EH (cell line): ENCODE measurements at regions not wholly inside any gene's neighbourhood (a gene's known extent, or its start where the extent isn't known, plus 50 kb on each side); places are given as distances from the start of the nearest gene placed in this dataset.

Experiments
- DNase-seq: peaks from one replicate; pipeline ENCODE4 v3.0.0-alpha.2; 2015; ENCODE audit warnings: low read depth

DNA sequence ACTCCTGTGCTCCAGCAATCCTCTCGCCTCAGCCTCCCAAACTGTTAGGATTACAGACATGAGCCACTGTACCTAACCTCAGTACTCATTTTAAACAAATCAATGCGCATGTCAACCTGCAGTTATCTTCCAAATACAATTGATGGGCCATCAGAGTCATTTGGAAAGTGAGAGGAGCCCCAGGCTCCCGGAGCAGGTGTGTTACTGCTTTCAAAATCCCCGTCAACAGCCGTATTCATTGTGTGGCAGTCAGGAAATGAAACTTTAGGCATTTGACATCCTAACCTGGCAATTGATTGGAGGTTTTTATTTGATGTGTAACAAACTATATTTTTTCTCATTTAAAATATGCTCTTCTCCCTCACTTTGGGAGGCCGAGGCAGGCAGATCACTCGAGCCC, 623.6 kb upstream of the TENM3 start:
- no peak for DNase-seq

DNA sequence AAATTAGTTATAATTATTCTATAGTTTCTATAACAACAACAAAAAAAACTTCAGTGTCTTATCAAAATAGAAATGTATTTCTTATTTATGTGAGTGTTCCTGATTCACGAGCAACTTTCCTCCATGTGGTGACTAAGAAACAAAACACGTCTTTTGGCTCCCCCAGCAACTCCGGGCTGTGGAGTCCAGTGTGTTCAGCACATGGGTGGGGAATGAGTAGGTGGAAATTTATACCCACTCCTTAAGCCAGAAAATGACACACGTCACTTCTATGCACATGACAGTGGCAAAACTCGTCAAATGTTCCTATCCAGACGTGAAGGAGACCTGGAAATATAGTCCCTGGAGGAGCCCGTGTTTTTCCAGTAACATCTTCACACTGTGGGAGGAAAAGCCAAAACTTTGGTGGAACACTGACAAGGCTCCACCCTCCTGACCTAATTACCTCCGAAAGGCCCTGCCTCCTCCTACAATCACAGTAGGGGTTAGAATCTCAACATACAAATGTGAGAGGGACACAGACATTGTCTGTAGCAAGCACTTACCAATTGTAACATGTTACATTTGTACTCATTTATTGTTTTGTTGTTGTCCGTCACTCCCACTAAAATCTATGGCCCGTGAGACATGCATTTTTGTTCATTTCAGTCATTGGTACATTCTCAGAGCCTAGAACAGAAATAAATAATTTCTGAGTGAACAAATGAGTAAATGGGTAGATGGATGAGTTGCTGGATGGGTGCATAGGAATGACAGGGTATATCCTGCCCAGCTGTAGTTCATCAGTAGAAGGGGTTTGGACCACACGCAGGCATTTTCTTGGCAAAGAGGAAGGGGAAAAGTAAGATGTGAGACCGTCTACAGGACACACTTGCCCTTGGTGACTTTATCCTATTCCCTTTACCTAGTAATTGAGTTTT, 605.8 kb upstream of the TENM3 start:
- peak; percentile 9 for DNase-seq

DNA sequence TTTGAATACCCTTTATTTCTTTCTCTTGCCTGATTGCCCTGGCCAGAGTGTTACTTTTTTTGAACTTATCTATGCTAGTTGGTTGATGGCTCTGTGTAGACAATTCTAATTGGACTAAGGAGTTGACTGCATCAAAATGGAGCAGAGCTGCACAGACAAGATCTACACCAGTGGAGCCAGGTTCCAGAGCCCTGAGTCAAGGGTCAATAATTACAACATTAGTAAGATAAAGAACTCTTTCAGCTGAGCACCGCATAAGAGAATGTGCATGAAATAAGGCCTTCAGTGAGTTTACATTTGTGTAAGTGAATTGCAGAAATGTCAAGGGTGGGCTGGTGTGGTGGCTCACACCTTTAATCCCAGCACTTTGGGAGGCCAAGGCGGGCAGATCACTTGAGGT, 599.7 kb upstream of the TENM3 start:
- DNase-seq = no peak

DNA sequence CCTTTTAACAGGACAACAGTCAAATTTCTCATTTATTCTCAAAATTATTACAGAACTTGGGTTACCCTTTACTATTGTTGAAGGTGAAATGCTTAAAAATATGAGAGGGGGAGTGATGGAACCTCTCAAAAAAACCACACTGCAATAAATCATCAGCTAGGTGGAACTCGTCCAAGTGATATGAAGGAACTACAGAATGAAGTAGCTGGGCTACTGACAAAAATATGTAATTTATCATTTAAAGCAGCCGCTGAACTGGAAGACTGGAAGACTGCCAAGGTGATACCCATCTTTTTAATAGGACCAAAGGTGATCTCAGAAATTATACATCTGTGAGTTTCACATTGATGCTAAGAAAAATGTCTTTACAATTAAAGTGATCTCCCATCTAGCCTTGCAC, 597.7 kb upstream of the TENM3 start:
- no peak for DNase-seq

DNA sequence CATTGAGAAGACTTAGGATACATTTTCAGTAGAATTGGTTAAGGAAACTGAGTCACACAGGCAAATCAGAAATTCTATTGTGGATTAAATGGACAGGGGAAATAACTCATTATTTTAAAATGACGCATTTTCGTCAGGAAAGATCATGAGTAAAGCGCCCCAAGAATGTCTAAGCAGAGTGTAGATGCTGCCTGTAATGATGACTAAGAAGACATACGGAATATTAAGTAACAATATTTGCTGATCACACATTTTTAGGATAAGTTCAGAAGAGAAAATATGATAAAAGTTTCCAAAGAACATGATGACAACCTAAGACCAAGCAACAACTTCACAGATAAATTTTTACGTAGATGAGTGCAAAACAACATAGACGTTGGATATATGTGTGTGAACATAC, 596.3 kb upstream of the TENM3 start:
- peak; percentile 55 for DNase-seq

DNA sequence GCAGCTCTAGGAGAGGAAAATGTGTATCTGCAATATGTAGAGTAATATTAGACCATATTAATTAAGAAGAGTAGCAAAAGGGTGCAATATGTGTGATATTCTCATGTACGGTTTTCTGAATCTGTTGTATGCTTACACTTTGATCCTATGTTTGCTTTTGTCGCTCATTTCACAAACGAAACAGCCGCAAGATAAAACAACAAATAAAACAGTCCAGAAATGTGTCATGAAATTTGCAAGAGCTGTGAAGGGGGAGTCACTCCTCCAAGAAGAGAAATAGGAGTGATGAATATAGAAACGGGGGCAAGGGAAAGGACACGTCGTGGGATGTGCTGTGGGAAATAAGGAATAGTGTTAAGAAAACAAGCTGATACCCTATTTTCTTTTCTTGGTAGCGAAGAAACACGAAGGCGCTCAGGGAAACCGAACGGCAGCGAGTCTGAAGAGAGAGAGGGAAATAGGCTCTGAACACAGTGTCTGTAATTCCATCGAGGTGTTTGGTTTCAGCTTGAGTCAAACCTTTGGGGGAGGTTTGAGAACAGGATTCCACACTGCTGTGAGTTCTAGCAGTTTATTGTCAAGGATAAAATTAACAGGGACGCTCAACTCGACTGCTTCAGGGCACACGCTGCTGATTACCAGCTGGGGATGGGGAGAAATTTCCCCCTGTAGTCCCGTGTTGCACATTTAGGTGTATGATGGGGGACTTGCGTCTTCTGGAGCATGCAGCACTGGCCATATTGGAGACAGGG, 595.6 kb upstream of the TENM3 start:
- DNase-seq = peak; percentile 58

DNA sequence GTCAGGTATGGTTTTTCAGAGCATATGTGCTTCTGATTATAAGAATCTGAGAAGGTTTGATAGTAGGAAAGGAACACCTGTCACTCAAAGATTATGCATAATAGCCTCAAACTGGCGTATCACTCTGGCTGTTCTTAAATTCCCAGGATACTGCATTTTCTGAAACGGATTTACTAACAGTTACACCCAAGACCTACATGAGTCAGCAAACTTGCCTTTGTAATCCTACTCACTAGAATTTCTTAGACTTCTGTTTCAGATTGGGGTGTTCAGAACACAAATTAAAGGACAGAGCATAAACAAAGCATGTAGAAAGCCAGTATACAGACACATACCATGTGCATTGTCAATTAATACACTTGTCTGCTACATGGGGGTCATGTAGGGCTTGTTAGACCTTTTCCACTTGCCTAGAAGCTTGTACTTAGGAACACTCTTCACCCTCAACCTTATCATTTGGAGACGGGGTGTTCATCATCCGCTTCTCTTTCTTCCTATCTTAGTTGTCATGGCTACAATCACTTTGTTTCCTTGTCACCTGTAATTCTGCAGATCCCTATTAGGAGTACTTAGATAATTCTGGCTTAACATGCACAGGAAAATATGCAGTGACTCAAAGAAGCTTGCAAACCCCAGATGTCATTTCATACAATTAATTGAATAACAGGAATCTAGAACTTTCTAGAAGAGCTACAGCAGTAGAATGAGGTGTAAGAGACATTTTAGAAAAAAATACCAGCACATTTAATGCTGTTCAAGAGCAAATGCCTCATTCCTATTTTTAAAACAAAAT, 593.0 kb upstream of the TENM3 start:
- no peak for DNase-seq

DNA sequence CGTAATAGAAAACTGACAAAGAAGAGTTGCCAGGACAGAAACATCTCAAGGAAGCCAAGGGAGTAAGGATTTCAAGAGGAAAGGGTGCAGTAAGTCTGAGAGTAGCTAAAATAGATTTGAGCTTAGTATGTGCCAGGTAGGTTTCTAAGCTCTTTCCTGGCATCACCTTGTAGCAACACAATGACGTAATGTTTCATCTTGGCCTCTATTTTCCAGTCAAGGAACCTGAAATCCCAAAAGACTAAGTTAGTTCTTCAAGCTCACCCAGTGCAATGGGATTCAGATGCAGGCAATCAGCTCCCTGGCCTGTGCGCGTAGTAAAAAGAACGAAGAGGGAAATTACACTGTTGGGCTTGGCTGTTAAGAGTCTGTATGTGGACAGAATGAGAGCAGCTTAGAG, 586.5 kb upstream of the TENM3 start:
- no peak for DNase-seq

DNA sequence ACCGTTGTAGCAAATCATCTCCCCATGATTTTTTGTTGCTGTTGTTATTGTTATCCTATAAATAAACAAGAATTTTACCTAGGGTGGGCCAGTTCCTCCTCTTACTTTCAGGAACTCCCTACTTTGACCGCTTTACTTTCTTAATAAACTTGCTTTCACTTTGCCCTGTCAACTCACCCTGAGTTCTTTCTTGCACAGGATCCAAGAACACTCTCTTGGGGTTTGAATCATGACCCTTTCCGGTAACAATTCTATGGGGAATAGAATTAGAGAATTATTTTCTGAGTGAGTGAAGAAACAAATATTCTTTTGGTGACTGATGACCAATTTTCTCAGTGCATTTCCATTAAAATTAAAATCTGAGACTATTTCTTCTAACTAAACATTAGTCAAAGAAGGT, 584.0 kb upstream of the TENM3 start:
- DNase-seq = no peak

DNA sequence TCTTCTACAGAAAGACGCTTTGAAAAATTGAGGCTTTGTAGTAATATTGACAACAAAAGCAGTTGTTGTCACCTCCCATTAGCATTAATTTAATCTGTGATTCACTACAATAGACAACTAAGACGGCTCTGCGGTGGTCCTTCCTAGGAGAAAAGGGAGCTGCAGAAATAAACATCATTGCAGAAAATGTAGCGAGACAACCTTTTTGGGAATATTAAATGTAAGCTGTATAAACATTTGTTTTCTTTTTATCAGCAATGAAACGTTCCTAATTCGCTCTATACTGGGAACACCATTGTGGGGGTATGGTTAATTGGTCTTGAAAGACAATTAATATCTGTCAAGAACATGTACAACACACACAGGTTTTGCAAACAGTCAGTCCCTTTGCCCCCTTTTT, 583.3 kb upstream of the TENM3 start:
- no peak for DNase-seq

DNA sequence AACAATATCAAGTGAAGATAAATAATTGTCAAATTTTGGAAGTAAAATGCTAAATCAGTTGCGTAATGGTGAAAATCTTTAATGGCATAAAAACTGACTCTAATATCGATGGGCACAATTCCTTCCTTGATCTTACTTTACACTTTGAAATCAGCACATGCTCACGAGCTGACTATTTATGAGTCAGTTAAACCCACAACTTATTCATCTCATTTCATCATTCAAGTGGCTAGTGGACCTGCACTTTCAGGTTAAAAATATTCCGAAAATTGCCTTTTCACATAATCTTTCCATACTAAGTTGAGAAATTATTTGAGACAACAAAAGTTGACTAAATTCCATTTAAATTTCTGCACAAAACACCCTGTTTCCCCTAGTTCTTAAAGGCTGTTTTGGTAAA, 582.1 kb upstream of the TENM3 start:
- peak; percentile 82 for DNase-seq

DNA sequence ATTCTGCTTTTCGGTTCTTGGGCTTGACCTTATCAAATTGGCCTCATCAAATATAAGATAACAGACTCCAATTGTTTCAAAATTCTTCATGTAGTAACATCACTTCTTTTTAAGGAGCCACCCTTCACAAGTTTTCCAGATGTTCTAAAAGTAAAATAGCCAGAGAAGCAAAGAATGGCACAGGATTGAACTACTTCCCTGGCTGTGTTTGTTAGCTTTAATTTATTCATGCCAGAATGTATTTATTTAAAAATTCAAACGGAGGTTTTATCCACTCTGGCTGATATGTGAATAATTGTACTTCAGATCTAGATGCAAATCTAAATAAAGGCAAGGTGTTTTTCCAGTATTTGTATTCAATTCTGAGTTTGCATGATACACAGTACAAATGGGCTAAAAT, 581.3 kb upstream of the TENM3 start:
- DNase-seq = no peak

DNA sequence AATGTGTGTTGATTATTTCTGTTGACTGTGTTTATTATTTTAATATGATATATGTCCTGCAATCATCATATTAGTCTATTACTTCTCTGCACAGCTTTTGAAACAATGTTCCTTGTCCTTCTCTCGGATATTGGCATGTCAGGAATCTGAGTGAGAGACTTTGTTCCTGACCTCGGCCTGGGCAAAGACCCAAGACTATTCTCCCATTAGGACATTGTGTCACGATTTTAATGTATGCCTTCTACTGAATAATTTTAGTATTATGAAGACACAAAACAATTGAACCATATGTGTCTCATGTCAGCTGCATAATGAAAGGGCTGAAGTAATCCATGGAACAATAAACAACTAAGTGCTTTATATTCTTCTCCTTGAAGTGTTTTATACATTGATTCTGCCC, 580.8 kb upstream of the TENM3 start:
- peak; percentile 82 for DNase-seq

DNA sequence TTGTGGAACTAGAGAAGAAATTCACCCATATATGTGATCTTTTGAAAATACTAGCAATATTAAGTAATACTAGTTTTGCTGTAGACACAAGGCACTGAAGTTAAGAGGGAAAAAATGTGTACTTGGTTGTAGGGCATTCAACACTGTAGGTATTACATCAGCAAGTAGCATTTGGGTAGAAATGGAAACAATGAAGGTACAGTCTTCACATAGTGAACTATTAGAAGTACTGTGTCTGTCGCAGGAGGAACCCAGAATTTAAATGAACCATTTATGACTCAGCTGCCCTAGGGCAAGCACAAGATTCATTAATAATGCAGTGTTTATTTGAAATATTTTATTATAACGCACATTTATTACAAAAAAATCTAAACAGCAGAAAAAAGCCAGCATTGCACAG, 572.7 kb upstream of the TENM3 start:
- DNase-seq = no peak

DNA sequence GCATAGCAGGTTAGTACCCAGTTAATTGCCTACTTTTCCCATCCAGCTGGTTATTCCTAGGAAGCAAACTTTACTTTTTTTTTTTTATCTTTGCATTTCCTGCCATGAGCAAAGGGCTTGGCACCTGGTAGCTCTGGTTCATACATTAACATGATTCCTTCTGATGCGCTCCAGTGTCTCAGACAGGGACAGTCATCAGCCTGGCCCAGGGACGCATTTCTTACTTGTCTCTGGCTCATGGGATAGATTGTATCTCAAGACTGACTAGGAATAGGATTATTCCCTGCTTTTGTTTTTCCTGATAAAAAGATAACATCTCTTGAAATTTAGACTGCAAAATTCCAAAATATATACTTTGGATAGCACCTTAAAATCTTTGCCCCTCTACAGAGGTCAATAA, 571.5 kb upstream of the TENM3 start:
- no peak for DNase-seq

DNA sequence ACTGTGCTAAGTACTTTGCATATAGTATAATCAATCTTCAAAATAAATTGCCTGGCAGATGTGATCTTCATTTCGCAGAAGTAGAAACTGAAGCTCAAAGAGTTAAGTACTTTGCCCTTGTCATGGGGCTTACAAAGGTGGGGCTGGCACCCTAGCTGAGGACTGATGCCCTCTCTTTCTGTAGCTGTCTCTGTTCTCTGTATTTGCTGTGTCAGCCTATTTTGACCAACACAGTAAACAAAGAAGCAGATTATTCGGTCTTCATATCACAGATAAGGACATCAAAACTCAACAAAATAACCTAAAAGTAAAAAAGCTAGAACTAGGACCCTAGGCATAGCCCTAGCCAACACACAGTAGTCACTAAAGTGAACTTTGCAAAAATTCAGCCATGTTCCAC, 570.5 kb upstream of the TENM3 start:
- no peak for DNase-seq

DNA sequence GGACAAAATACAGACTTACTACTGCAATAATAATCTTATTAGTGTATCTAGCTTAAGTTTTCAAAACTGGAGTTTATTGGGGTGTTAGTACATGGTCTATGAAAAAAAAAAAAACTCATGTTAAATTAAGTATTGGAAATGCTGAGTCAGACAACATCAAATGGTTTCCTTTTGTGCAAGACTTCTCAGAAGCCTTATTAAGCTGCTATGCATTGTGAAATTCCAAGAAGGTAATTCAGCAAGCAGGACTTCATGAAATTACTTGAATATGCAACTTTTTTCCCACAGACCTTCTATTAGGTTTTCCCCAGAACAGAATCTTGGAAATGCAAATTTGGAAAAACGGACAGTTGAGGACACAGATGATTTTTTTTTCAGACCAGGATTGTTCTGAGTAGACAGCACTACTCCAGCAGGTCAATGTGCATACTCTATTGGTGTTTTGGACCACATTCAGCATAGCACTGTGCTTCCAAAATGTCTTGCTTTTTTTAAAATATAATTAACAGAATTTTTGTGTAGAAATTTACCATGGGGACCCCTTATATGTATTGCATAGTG, 568.8 kb upstream of the TENM3 start:
- peak; percentile 73 for DNase-seq

DNA sequence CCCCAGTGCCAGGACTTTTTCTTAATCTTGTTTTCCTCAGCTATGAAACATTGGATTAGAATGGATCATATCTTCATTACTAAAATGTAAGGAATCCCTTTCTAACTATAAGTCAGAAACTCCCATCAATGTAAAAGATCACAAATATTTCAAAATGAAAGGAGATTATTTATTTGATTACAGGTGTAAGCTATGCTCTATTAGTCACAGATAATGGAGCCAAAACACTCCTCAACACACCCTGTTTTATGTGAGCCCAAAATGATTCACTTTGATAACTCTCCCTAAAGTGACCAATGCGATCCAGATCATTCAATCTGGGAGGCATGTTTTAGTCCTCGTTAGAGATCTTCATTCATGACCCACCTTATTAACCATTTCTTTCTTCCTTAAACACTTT, 566.7 kb upstream of the TENM3 start:
- no peak for DNase-seq

DNA sequence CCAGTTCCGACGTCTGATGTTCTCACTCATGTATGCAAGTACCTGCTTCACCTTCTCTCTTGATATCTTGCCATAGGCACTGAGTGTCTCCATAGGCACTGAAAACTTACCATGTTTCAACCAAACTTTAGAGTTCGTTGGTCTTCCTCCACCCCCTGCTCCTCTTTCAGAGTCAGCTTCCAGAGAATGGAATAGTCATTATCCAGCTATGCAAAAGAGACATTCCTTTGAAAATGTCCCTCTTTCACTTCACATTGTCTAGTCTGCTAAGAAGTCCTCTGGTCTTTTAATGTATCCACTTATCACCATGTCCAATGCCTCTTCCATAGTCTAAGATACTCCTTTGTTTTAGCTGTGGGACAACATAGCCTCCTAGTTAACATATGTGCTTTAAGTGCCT, 566.0 kb upstream of the TENM3 start:
- DNase-seq = peak; percentile 74

DNA sequence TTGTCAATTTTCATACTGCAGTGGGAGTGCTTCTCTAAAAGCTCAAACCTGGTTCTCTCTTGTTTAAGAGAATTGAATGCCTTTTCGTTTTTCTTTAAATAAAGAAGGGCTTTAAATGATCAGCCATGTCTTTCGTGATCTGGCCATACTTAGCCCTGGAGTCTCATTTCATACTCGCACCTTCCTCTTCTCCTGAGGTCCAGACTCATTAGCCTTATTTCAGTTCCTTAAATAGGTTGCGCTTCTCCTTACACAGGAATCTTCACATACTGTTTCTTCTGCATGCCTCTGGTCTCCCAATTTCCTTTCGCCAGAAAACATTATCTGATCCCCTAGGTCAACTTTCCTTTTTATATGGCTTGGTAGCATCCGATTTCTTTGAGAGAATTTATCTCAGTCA, 565.6 kb upstream of the TENM3 start:
- DNase-seq = no peak

DNA sequence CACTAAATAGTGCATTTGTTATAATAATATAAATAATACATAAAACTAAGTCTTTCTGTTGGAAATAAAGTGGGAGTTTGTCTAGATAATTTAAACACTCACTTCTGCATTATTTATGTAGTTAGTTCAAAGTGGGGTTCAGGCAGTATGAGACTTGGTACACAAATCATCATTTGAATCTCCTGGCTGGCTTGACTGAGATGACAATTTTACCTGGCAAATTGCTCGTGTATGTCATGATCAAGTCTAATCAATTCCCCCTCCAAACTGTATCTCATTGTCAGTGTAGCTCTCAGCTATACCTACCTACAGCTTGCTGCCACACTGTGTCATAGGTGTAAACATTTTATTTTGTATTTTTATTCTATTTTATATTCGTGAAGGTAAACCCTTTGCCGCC, 563.4 kb upstream of the TENM3 start:
- no peak for DNase-seq

DNA sequence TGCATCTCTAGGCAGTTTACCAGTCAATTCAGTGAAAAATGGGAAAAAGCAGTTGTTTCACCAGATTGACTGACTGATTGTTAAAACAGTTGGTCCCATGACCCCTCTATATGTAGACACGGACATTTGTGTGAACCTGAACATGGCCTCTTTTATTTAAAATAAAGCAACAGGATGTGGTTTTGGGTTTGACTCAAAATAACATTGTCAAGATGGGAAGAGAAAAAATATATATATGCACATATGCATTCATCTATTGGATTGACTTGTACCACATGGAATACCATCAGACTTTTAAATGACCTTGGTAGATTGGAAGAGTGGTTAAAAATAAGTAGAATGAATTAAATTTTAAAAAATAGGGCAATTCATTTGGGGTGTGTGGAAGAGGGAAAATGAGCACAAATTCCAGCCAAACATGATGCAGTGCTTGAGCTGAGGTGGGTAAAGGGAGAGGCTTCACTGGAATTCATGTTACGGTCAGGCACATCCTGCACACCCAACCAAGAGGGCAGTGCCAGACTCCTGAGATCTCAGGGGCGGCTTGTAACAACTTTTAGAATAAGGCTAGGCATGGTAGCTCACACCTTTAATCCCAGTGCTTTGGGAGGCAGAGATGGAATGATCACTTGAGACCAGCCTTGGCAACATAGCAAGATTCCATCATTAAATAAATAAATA, 560.7 kb upstream of the TENM3 start:
- no peak for DNase-seq
